ENCODE measurements at regions not wholly inside any gene's neighbourhood (a gene's known extent, or its start where the extent isn't known, plus 50 kb on each side); places are given as distances from the start of the nearest gene placed in this dataset.
"Not testable (repeated sequence)": the region's sequence is repeated elsewhere in the genome, so short reads cannot be mapped to it uniquely, and the experiment has no call there.

DNA sequence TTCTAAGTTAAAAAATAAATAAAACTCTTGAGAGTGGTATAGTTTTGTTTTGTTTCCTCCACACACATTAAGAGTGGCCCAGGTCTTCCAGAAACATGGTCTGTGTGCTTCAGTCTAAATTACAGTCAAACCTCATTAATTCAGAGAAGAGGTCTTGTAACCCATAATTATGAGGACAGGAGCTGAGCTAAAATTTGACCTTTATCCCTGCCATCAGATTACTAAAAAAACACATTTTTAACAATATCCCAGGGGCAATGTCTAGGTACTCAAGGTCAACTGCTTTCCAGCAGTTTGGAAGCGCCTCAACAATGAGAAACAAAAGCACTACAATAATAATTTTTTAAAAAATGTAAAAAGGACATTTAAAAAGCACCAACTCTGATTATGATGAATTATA is 184.1 kb upstream of the PFKP start:
- no peak overlapping the region for H3K4me3 ChIP-seq (ENCODE audit: low read depth, low read length)
- TF ChIP-seq, protein P1, sequence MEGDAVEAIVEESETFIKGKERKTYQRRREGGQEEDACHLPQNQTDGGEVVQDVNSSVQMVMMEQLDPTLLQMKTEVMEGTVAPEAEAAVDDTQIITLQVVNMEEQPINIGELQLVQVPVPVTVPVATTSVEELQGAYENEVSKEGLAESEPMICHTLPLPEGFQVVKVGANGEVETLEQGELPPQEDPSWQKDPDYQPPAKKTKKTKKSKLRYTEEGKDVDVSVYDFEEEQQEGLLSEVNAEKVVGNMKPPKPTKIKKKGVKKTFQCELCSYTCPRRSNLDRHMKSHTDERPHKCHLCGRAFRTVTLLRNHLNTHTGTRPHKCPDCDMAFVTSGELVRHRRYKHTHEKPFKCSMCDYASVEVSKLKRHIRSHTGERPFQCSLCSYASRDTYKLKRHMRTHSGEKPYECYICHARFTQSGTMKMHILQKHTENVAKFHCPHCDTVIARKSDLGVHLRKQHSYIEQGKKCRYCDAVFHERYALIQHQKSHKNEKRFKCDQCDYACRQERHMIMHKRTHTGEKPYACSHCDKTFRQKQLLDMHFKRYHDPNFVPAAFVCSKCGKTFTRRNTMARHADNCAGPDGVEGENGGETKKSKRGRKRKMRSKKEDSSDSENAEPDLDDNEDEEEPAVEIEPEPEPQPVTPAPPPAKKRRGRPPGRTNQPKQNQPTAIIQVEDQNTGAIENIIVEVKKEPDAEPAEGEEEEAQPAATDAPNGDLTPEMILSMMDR (IDR thresholded peaks at IDR 0.05; ENCODE audit: low read depth, low read length), result no peak

DNA sequence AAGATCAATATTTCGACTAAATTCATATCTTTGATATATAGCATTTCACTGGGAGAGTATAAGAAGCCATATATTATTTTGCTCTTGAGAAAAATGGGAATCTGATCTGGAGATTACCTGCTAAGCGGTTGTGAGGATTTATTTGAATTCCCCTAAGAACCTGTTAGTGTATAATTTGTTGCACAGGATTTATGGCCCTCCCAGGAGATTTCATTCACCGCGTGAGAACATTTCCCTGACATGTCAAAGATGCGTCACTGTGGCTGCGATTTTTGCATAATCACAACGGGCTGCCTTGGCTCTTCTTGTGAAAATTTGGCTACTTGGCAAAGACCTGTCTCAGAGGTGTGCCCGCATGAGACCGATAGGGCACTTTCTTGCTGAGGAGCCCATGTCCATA is 184.7 kb upstream of the PFKP start:
- TF ChIP-seq, protein P1 (IDR thresholded peaks at IDR 0.05; ENCODE audit: low read depth, low read length), result no peak
- no peak overlapping the region for H3K4me3 ChIP-seq (ENCODE audit: low read depth, low read length)

DNA sequence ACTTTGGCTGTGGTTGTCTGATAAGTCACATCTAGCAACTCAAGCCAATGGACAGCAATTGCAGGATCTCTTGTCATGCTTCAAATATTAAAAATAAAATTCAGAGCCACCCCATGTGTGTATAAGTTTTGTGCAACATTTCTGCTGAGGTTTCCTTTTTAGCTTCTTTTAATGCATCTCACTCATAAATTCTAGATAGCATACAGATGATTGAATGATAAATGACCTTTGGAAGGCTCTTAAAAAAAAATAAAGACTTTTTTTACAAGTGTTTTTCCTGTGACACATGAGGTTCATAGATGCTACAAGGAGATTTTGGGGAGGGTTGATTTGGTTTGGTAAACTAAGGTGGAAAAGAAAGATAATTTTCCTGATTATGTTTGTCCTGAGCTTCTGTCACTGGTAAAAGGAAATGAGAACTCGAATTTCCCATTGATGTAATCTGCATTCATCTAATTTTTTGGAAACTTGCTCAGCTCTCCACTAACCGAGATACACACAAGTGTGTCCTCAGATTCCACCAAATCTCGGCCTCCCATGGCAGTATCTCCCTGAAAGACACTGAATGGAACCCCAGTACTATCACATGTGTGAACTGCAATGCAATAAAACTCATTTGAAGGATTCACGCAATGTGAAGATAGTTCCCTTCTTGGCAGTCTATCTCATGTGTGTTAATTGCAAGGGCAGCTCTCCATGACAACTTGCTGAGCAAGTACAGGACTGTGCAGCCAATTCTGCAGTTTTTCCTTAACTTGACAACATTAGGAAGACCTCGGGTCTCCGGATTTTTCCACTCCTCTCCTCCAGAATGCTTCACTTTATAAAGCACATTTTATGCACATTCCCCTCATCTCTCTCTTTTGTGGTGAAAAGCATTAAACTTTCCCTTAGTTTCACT is 185.4 kb upstream of the PFKP start:
- no peak overlapping the region for H3K4me3 ChIP-seq (ENCODE audit: low read depth, low read length)
- TF ChIP-seq, protein P1 (IDR thresholded peaks at IDR 0.05; ENCODE audit: low read depth, low read length), result no peak

DNA sequence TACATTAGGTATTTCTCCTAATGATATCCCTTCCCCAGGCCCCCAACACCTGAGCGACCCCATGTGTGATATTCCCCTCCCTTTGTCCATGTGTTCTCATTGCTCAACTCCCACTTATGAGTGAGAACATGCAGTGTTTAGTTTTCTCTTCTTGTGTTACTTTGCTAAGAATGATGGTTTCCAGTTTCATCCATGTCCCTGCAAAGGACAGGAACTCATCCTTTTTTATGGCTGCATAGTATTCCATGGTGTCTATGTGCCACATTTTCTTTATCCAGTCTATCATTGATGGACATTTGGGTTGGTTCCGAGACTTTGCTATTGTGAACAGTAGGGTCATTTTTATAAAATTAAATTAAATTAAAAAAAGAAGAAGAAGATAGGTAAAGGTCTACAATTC is 187.3 kb upstream of the PFKP start:
- not testable (repeated sequence) for H3K4me3 ChIP-seq (ENCODE audit: low read depth, low read length)

DNA sequence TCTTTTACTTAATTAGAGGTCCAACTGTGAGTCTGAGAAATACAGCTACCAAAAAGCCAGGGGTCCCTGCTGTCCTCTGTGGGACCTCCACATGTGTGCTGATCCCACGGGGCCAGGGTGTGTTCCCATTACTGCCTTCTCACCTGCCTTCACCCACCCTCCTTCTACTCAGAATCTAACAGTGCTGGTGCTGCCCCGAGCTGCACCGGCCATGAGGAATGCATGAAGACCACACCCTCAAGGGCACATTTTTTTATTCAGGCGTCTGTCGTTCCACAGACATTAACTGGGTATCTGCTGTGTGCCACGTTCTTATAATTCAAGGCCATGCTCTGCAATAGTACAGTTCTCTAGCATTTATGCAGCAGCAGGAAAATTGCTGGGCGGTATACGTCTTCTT is 188.5 kb upstream of the PFKP start:
- no peak overlapping the region for H3K4me3 ChIP-seq (ENCODE audit: low read depth, low read length)
- TF ChIP-seq, protein P1 (IDR thresholded peaks at IDR 0.05; ENCODE audit: low read depth, low read length), result no peak

DNA sequence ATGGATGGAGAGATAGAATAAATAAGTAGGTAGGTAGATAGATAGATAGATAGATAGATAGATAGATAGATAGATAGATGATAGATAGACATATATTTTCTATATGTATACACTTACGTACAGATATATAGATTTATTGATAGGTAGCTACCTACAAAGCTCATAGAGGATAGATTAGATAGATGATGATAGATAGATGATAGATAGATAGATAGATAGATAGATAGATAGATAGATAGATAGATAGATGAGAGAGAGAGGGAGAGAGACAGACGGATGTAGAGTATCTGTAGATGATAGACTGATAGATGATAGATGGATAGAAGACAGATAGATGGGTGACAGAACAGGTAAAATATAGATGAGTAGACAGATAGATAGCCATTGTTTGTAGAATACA is 191.3 kb upstream of the PFKP start:
- TF ChIP-seq, protein P1 (IDR thresholded peaks at IDR 0.05; ENCODE audit: low read depth, low read length), result no peak
- H3K4me3 ChIP-seq (ENCODE audit: low read depth, low read length), result no peak overlapping the region

DNA sequence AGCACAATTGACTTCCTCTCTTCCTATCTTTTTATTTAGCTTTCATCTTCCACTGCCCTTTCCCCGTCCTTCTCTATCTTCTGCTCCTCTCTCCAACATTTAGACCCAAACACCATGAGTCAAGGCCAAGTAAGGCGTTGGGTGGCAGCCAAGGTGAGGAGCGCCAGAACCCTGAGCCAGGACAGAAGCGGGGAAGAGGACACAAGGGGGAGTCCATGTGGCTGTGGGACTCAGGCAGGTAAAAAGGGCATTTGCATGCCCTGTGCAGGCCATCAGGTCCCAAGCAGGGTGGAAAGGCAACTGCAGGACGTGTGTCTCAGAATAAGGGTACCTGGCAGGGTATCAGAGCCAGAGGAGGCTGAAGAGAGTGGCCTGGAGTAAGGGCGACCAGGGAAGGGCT is 192.4 kb upstream of the PFKP start:
- TF ChIP-seq, protein P1 (IDR thresholded peaks at IDR 0.05; ENCODE audit: low read depth, low read length), result no peak
- no peak overlapping the region for H3K4me3 ChIP-seq (ENCODE audit: low read depth, low read length)

DNA sequence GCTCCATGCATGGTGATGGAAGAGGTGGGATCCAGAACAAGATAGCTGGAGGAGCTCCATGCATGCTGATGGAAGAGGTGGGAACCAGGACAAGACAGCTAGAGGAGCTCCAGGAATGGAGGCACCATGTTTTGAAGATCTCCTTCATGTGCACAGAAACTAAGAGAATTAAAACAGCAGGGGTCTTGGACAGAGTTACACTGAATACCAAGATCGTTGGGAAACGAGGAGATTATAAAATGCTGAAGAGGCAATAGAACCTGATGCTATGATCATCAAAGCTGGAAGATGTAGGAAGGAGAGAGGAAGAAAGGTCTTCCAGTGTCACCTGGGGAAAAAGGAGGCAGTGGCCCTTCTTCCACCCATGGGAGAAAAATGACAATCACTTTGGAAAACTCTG is 193.6 kb upstream of the PFKP start:
- no peak overlapping the region for H3K4me3 ChIP-seq (ENCODE audit: low read depth, low read length)
- TF ChIP-seq, protein P1 (IDR thresholded peaks at IDR 0.05; ENCODE audit: low read depth, low read length), result no peak

Data from WI38 (cell line).